IPS DF 4.7 (cell line): ENCODE measurements at regions not wholly inside any gene's neighbourhood (a gene's known extent, or its start where the extent isn't known, plus 50 kb on each side); places are given as distances from the start of the nearest gene placed in this dataset.

Experiments
- DNase-seq: peaks from one replicate; pipeline ENCODE4 v3.0.0-alpha.2; 2013; ENCODE audit warnings: low spot score; ENCODE audit errors: extremely low read depth

- no peak for DNase-seq
Measured at GRCh38 chr10:78863140-78863905, 205.4 kb upstream of the ZMIZ1 start.

- no peak for DNase-seq
Measured at GRCh38 chr10:78863906-78864239, 204.9 kb upstream of the ZMIZ1 start.

- no peak for DNase-seq
Measured at GRCh38 chr10:78864761-78865537, 203.8 kb upstream of the ZMIZ1 start.

GRCh38 chr10:78865538-78865875 is 203.3 kb upstream of the ZMIZ1 start:
- DNase-seq, result no peak

GRCh38 chr10:78865931-78866717 is 202.6 kb upstream of the ZMIZ1 start:
- DNase-seq, result no peak

- DNase-seq, result no peak
Measured at GRCh38 chr10:78866731-78867554, 201.8 kb upstream of the ZMIZ1 start.

- no peak for DNase-seq
Measured at GRCh38 chr10:78867555-78867939, 201.2 kb upstream of the ZMIZ1 start.

GRCh38 chr10:78868048-78868447 is 200.7 kb upstream of the ZMIZ1 start:
- no peak for DNase-seq

- no peak for DNase-seq
Measured at GRCh38 chr10:78868456-78868855, 200.3 kb upstream of the ZMIZ1 start.

GRCh38 chr10:78868861-78869260 is 199.9 kb upstream of the ZMIZ1 start:
- DNase-seq, result no peak

GRCh38 chr10:78869508-78870454 is 199.0 kb upstream of the ZMIZ1 start:
- no peak for DNase-seq

- DNase-seq, result no peak
Measured at GRCh38 chr10:78870458-78870857, 198.3 kb upstream of the ZMIZ1 start.

GRCh38 chr10:78871796-78872195 is 197.0 kb upstream of the ZMIZ1 start:
- no peak for DNase-seq

- no peak for DNase-seq
Measured at GRCh38 chr10:78873413-78873812, 195.4 kb upstream of the ZMIZ1 start.

- peak; percentile 30 for DNase-seq
Measured at GRCh38 chr10:78875331-78875877, 193.4 kb upstream of the ZMIZ1 start.

- no peak for DNase-seq
Measured at GRCh38 chr10:78875932-78876331, 192.8 kb upstream of the ZMIZ1 start.

GRCh38 chr10:78876449-78876848 is 192.3 kb upstream of the ZMIZ1 start:
- DNase-seq, result no peak

- no peak for DNase-seq
Measured at GRCh38 chr10:78879621-78880020, 189.1 kb upstream of the ZMIZ1 start.

- no peak for DNase-seq
Measured at GRCh38 chr10:78886129-78886528, 182.6 kb upstream of the ZMIZ1 start.

- DNase-seq, result no peak
Measured at GRCh38 chr10:78889536-78890063, 179.2 kb upstream of the ZMIZ1 start.
